ENCODE measurements at regions not wholly inside any gene's neighbourhood (a gene's known extent, or its start where the extent isn't known, plus 50 kb on each side); places are given as distances from the start of the nearest gene placed in this dataset.
A peak's percentile ranks its signal among the peaks of the same experiment; 100 is the strongest.

GRCh38 chr5:112012104-112012503 is 255.1 kb upstream of the NREP start:
- no peak overlapping the region; the same call in 1 of the 2 replicates for H3K9ac ChIP-seq (ENCODE audit: low read depth, low read length)

More at GRCh38 chr5:112012104-112012503, 255.1 kb upstream of the NREP start:
- dilution Hi-C loops (cut with HindIII; ENCODE audit: low sequenced_read_pairs, unreplicated experiment) (no loop called here), intact Hi-C loops (cut with micrococcal nuclease) (no loop called here), in situ Hi-C loops (cut with MboI; ENCODE audit: low sequenced_read_pairs) (no loop called here)
- peak; percentile 27; the same call in 1 of the 2 replicates for ATAC-seq (ENCODE audit: low read depth)
- H3K4me1 ChIP-seq (ENCODE audit: control insufficient read depth, insufficient read depth, low read length) = peaks cover 7% of the 10 kb centered on the region
- ChIA-PET POLR2A (ENCODE audit: unreplicated experiment) (no interaction called here), CTCF (no interaction called here)
- H3K14ac ChIP-seq (replicated peaks; ENCODE audit: low read depth, low read length) = no peak overlapping the region
- DNase-seq = peak; percentile 72
- peak overlapping the region; percentile 90; the same call in 1 of the 2 replicates for H3K18ac ChIP-seq (ENCODE audit: low read depth, low read length)
- H3K9me3 ChIP-seq (ENCODE audit: control insufficient read depth, insufficient read depth, low read length) = no peaks in the 10 kb centered on the region
- H2BK20ac ChIP-seq (ENCODE audit: low read depth, low read length) = peak overlapping the region; percentile 71
- peak overlapping the region; percentile 28 to 59; a peak in 2 of 4 replicates for H4K8ac ChIP-seq (ENCODE audit: low read depth in 2 of 2, low read length in 2 of 2)
- peak overlapping the region; percentile 58 for H2BK120ac ChIP-seq (ENCODE audit: low read depth, low read length)
- no TSS peak for BruUV-seq (replicated peaks)
- H2AFZ ChIP-seq (replicated peaks; ENCODE audit: low read length, poor library complexity) = no peak overlapping the region
- H3K9me1 ChIP-seq (ENCODE audit: insufficient read depth, low read length) = peaks cover 7% of the 10 kb centered on the region
- no peak overlapping the region for H2AK5ac ChIP-seq (ENCODE audit: low read depth, low read length)
- no peaks in the 10 kb centered on the region for H4K20me1 ChIP-seq (ENCODE audit: insufficient read depth, low read length)
- WGBS, 2 experiments (ENCODE audit: extremely low coverage in 2 of 2, insufficient read length in 1 of 2) = no CpG with 5 or more reads among the region's 1 CpG
- no peak overlapping the region; the same call in 1 of the 2 replicates for H3K56ac ChIP-seq (ENCODE audit: extremely low read depth, insufficient read depth, low read length)
- TF ChIP-seq MXI1 (IDR thresholded peaks at IDR 0.05; ENCODE audit: borderline replicate concordance, low read depth, low read length) = no peak
- no peak for TF ChIP-seq USF2 (IDR thresholded peaks at IDR 0.05; ENCODE audit: low read depth, low read length)
- no peak for TF ChIP-seq SMC3 (IDR thresholded peaks at IDR 0.05; ENCODE audit: low read depth, low read length)
- no peak overlapping the region for H3K4me3 ChIP-seq (ENCODE audit: insufficient read depth, low read depth, low read length)
- H3K36me3 ChIP-seq (ENCODE audit: control insufficient read depth, insufficient read depth, low read length) = no peaks in the 10 kb centered on the region
- H2AK9ac ChIP-seq (replicated peaks; ENCODE audit: low read depth, low read length, poor library complexity) = no peak overlapping the region
- H2BK5ac ChIP-seq (ENCODE audit: low read depth, low read length, poor library complexity, severe bottlenecking) = peak overlapping the region; percentile 60
- H3K27ac ChIP-seq (ENCODE audit: insufficient read depth, low read length) = no peak overlapping the region
- peak overlapping the region; percentile 68; the same call in 1 of the 2 replicates for H4K91ac ChIP-seq (ENCODE audit: insufficient read depth, low read depth, low read length)
- 0 out of 3 replicates have a peak overlapping the region, but pooled peaks have one; percentile 88 for H2BK15ac ChIP-seq (ENCODE audit: low read depth, low read length)
- H3K4ac ChIP-seq (ENCODE audit: low read depth, low read length) = peak overlapping the region; percentile 19; the same call in 1 of the 2 replicates
- H3K27me3 ChIP-seq (ENCODE audit: control insufficient read depth, insufficient read depth, low read length) = no peaks in the 10 kb centered on the region
- no peak overlapping the region for H3K23ac ChIP-seq (ENCODE audit: low read depth, low read length)
- H3K79me1 ChIP-seq (ENCODE audit: low read depth in 1 of 2, low read length in 2 of 2) = no peaks in the 10 kb centered on the region
- peak overlapping the region; percentile 55; the same call in 1 of the 2 replicates for H3K4me2 ChIP-seq (ENCODE audit: low read depth, low read length)
- peak overlapping the region; percentile 81 for H4K5ac ChIP-seq (ENCODE audit: low read depth, low read length)
